ENCODE measurements at regions not wholly inside any gene's neighbourhood (a gene's known extent, or its start where the extent isn't known, plus 50 kb on each side); places are given as distances from the start of the nearest gene placed in this dataset.

GRCh38 chr9:86531971-86532640, 177.9 kb upstream of the TUT7 start:
- TF ChIP-seq CTCF (conservative IDR thresholded peaks at IDR 0.05) (no peak), EZH2 (IDR thresholded peaks at IDR 0.05; ENCODE audit: low read depth) (no peak)

Measured in PC-9 (cell line).